HepG2 (cell line): ENCODE measurements at regions not wholly inside any gene's neighbourhood (a gene's known extent, or its start where the extent isn't known, plus 50 kb on each side); places are given as distances from the start of the nearest gene placed in this dataset.
A peak's percentile ranks its signal among the peaks of the same experiment; 100 is the strongest.

Experiments used
- ATAC-seq: fragments of 200-7000 bp; cut with Tn5 transposase; 3 replicates; pipeline ENCODE4 v1.9.1; 2020; ENCODE audit warnings: mild to moderate bottlenecking, moderate library complexity
- BruUV-seq: library from RNA; stranded (reverse); fragments of 400-500 nt; replicated peaks from 2 replicates; lab custom pipeline; 2021; lab: Mats Ljungman, UMichigan
- CTCF ChIA-PET: fragments of 300-600 bp; formaldehyde crosslinking; extraction: SDS; loops from one replicate; lab custom pipeline; 2021; ENCODE audit warnings: low total read pairs, inconsistent platforms, low intra/inter-chr PET ratio; lab: Yijun Ruan, JAX
- POLR2A ChIA-PET: fragments of 350-600 bp; sonication (Branson Sonifier 250); formaldehyde crosslinking; loops from one replicate; lab custom pipeline; 2020; ENCODE audit warnings: antibody characterized with exemption, inconsistent platforms; lab: Yijun Ruan, JAX
- DNase-seq: peaks from one replicate; pipeline ENCODE4 v3.0.0-alpha.2; 2015; ENCODE audit warnings: low spot score
- FAIRE-seq: peaks from 3 replicates; lab custom pipeline; 2011; peaks lifted over from hg19 to GRCh38; lab: Jason Lieb, UNC
- H2AFZ ChIP-seq: one replicate; pipeline ENCODE4 v1.6.1; 2011; ENCODE audit warnings: low read length, inconsistent platforms
- H3K27ac ChIP-seq: fragments of 300-600 bp; 3 replicates; pipeline ENCODE4 v1.8.0; 2011; ENCODE audit warnings: mixed run types, mild to moderate bottlenecking, mixed read lengths, low read length, inconsistent platforms; ENCODE audit not compliant: insufficient read depth; ENCODE audit errors: extremely low read length
- H3K27me3 ChIP-seq, 2 experiments: fragments of 200-600 bp in 1 of 2; 2 replicates in 1 of 2; 3 replicates in 1 of 2; pipeline versions ENCODE4 v1.6.0 to v1.8.0; 2011; ENCODE audit warnings: low read length in 2 of 2, mild to moderate bottlenecking in 2 of 2, moderate library complexity in 2 of 2, inconsistent platforms in 1 of 2; ENCODE audit not compliant: insufficient read depth in 2 of 2, control insufficient read depth in 1 of 2
- H3K36me3 ChIP-seq, 2 experiments: fragments of 200-600 bp in 1 of 2; replicated peaks in 1 of 2; 2 replicates in 1 of 2; 3 replicates in 1 of 2; pipeline versions ENCODE4 v1.5.1 to v1.8.0; 2011; ENCODE audit warnings: low read length in 2 of 2, inconsistent platforms in 1 of 2; ENCODE audit not compliant: insufficient read depth in 2 of 2, control insufficient read depth in 1 of 2
- H3K4me1 ChIP-seq: 2 replicates; pipeline ENCODE4 v1.5.1; 2012; ENCODE audit warnings: low read length, inconsistent platforms; ENCODE audit not compliant: insufficient read depth
- H3K4me2 ChIP-seq: 2 replicates; pipeline ENCODE4 v1.6.0; 2011; ENCODE audit warnings: low read depth, low read length, inconsistent platforms
- H3K4me3 ChIP-seq, 3 experiments: fragments of 200-600 bp in 1 of 3; sonication (generic), shearing (Covaris generic) in 1 of 3; replicated peaks in 1 of 3; 2 replicates each; pipeline ENCODE4 v1.5.1; 2011 to 2016; ENCODE audit warnings: low read length in 3 of 3, inconsistent platforms in 2 of 3, low read depth in 2 of 3, mild to moderate bottlenecking in 2 of 3, control low read depth in 1 of 3, mixed read lengths in 1 of 3; ENCODE audit not compliant: insufficient read depth in 1 of 3
- H3K79me2 ChIP-seq: one replicate; pipeline ENCODE4 v1.6.1; 2011; ENCODE audit warnings: low read length, inconsistent platforms; ENCODE audit not compliant: insufficient read depth
- H3K9ac ChIP-seq: 2 replicates; pipeline ENCODE4 v1.6.0; 2011; ENCODE audit warnings: mild to moderate bottlenecking, low read depth, low read length, inconsistent platforms; ENCODE audit not compliant: insufficient read depth
- H3K9me3 ChIP-seq: 2 replicates; pipeline ENCODE4 v1.5.1; 2012; ENCODE audit warnings: mild to moderate bottlenecking, low read length
- H4K20me1 ChIP-seq: 2 replicates; pipeline ENCODE4 v1.6.0; 2011; ENCODE audit warnings: inconsistent platforms, mild to moderate bottlenecking, low read length, moderate library complexity; ENCODE audit not compliant: insufficient read depth
- ZBTB1 ChIP-seq: sonication (generic); formaldehyde crosslinking; IDR thresholded peaks from 2 replicates; pipeline ENCODE4 v1.4.0; 2020; ENCODE audit warnings: missing genetic modification reagents, borderline replicate concordance
- ZNF451 ChIP-seq: sonication (generic); formaldehyde crosslinking; IDR thresholded peaks from 2 replicates; pipeline ENCODE4 v1.5.0; 2020; ENCODE audit warnings: mild to moderate bottlenecking, missing genetic modification reagents
- ZNF687 ChIP-seq: sonication (generic); formaldehyde crosslinking; IDR thresholded peaks from 2 replicates; pipeline ENCODE4 v1.5.1; 2020; ENCODE audit warnings: mild to moderate bottlenecking, missing genetic modification reagents, moderate library complexity
- WGBS: methylation state at CpG from one replicate; pipeline ENCODE4 v1.1.6; 2017; ENCODE audit warnings: low lambda C conversion rate; 5-methylcytosine and 5-hydroxymethylcytosine counted together
- in situ Hi-C: cut with HindIII; loops from 2 replicates; pipeline ENCODE4 v1.10.0; 2017; ENCODE audit warnings: low pct_unique_long_range_greater_than_20kb; ENCODE audit not compliant: extremely low pct_ligation_motif_present
- intact Hi-C: fragments of 100-400 bp; cut with micrococcal nuclease; formaldehyde crosslinking; loops from one replicate; pipeline ENCODE4 v1.10.0; 2022; ENCODE audit not compliant: unreplicated experiment
- TF ChIP-seq, protein P1 (sequence below), 2 experiments: sonication (generic) in 1 of 2; formaldehyde crosslinking in 1 of 2; IDR thresholded peaks; 2 replicates each; pipeline versions ENCODE4 v1.4.0 to v1.6.1; 2018 to 2020; ENCODE audit warnings: missing genetic modification reagents in 2 of 2, borderline replicate concordance in 1 of 2, low read depth in 1 of 2, mild to moderate bottlenecking in 1 of 2, missing biosample characterization in 1 of 2
- TF ChIP-seq, protein P2 (sequence below): fragments of 450-650 bp; IDR thresholded peaks from 2 replicates; pipeline ENCODE4 v1.6.1; 2016
- TF ChIP-seq, protein P3 (sequence below): IDR thresholded peaks from 2 replicates; pipeline ENCODE4 v1.6.1; 2012; ENCODE audit warnings: inconsistent platforms

DNA sequence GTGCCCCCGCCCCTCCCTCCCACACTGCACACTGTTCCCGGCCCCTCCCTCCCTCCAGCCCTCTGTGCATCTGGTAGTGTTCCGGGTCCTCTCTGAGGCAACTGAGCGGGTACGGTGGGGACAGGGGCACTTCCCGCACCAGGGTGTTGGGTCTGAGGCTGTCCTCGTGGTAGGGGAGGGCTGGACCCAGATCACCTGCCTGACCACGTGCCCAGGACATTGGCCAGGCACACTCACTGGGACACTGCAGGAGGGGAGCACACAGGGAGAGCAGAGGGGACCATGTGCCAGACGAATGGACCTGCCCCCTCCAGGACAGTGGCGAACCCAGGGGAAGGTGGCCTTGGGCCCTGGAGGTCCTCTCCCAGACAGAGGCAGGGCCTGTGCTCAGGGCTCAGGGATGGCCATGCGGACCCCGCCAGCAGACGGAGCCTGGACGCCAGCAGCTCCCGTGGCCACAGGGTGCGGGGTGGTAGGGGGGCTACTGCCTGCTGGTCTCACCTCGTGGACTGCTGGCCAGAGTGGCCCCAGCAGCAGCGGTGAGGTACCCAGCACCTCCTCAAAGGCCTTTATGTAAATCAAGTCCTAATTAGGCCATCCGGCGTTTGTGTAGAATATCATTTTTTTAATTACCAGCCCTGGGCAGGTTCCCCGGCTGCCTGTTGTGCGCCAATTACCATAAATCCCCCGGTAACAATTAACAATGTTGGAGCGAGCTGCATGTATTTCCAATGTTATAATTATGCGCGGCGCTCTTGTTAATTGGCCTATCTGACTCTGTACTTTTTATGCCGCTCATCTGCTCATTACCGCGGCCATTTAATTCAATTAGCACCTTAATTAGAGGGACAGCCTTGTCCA, 106.9 kb downstream of the FAM53A start:
- ATAC-seq (no peak), FAIRE-seq (no peak), DNase-seq (no peak)
- Histone ChIP-seq H3K4me1 (peaks cover 7% of the 10 kb centered on the region; the same call in 1 of the 2 replicates), H2AFZ (no peak overlapping the region), H3K27me3 (peaks cover 13 to 54% of the 10 kb centered on the region in 2 experiments; a peak in 4 of 5 replicates), H3K4me2 (no peak overlapping the region), H3K27ac (no peak overlapping the region), H3K4me3 (no peak overlapping the region), H3K79me2 (no peaks in the 10 kb centered on the region), H3K9me3 (no peaks in the 10 kb centered on the region)
- CTCF ChIA-PET = no interaction called here
- POLR2A ChIA-PET = no interaction called here
- 38% methylated on average over 20 of the region's 30 CpGs for WGBS
- BruUV-seq = no TSS peak
- TF ChIP-seq, protein P1, sequence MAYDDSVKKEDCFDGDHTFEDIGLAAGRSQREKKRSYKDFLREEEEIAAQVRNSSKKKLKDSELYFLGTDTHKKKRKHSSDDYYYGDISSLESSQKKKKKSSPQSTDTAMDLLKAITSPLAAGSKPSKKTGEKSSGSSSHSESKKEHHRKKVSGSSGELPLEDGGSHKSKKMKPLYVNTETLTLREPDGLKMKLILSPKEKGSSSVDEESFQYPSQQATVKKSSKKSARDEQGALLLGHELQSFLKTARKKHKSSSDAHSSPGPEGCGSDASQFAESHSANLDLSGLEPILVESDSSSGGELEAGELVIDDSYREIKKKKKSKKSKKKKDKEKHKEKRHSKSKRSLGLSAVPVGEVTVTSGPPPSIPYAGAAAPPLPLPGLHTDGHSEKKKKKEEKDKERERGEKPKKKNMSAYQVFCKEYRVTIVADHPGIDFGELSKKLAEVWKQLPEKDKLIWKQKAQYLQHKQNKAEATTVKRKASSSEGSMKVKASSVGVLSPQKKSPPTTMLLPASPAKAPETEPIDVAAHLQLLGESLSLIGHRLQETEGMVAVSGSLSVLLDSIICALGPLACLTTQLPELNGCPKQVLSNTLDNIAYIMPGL (CRISPR knock-in tag; IDR thresholded peaks at IDR 0.05; ENCODE audit: borderline replicate concordance in 1 of 2, low read depth in 1 of 2) = no peak
- no peak for TF ChIP-seq ZBTB1 (CRISPR knock-in tag)
- TF ChIP-seq, protein P2, sequence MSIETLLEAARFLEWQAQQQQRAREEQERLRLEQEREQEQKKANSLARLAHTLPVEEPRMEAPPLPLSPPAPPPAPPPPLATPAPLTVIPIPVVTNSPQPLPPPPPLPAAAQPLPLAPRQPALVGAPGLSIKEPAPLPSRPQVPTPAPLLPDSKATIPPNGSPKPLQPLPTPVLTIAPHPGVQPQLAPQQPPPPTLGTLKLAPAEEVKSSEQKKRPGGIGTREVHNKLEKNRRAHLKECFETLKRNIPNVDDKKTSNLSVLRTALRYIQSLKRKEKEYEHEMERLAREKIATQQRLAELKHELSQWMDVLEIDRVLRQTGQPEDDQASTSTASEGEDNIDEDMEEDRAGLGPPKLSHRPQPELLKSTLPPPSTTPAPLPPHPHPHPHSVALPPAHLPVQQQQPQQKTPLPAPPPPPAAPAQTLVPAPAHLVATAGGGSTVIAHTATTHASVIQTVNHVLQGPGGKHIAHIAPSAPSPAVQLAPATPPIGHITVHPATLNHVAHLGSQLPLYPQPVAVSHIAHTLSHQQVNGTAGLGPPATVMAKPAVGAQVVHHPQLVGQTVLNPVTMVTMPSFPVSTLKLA = peak; percentile 90
- TF ChIP-seq, protein P3, sequence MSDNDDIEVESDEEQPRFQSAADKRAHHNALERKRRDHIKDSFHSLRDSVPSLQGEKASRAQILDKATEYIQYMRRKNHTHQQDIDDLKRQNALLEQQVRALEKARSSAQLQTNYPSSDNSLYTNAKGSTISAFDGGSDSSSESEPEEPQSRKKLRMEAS = 0 out of 2 replicates have a peak, but pooled peaks have one; percentile 20
- peak; percentile 20; the same call in 1 of the 2 replicates for TF ChIP-seq ZNF687
- TF ChIP-seq ZNF451 = no peak
- TF ChIP-seq, all 625 proteins: peak for 3
- Histone ChIP-seq H3K9ac (no peak overlapping the region), H4K20me1 (no peaks in the 10 kb centered on the region), H3K36me3 (no peaks in the 10 kb centered on the region)
- in situ Hi-C loops = no loop called here
- intact Hi-C loops = no loop called here
